ENCODE measurements at regions not wholly inside any gene's neighbourhood (a gene's known extent, or its start where the extent isn't known, plus 50 kb on each side); places are given as distances from the start of the nearest gene placed in this dataset.

GRCh38 chr11:134754521-134755198, 342.6 kb upstream of the B3GAT1 start:
- TF ChIP-seq POLR2A (IDR thresholded peaks at IDR 0.05) (no peak), CTCF (IDR thresholded peaks at IDR 0.05) (no peak), POLR2AphosphoS5 (IDR thresholded peaks at IDR 0.05; ENCODE audit: insufficient read depth in 1 of 2, low read depth in 1 of 2) (no peak)
